OCI-LY1 (cell line): ENCODE measurements at regions not wholly inside any gene's neighbourhood (a gene's known extent, or its start where the extent isn't known, plus 50 kb on each side); places are given as distances from the start of the nearest gene placed in this dataset.

Experiments used
- H2AFZ ChIP-seq: fragments of 200-600 bp; sonication (generic), shearing (Covaris generic); 2 replicates; pipeline ENCODE4 v1.6.0; 2014; ENCODE audit warnings: antibody characterized with exemption, mild to moderate bottlenecking, low read length
- H3F3A ChIP-seq: fragments of 200-600 bp; sonication (generic), shearing (Covaris generic); 2 replicates; pipeline ENCODE4 v1.6.0; 2014; ENCODE audit warnings: mild to moderate bottlenecking, antibody characterized with exemption, low read length, moderate library complexity; ENCODE audit not compliant: insufficient read depth
- H3K27ac ChIP-seq: fragments of 200-600 bp; sonication (generic); 2 replicates; pipeline ENCODE4 v1.5.1; 2014; ENCODE audit warnings: low read length, mixed run types, mild to moderate bottlenecking, low read depth; ENCODE audit not compliant: poor library complexity, severe bottlenecking
- H3K27me3 ChIP-seq: fragments of 200-600 bp; sonication (generic); 2 replicates; pipeline ENCODE4 v1.6.0; 2014; ENCODE audit warnings: antibody characterized with exemption, mild to moderate bottlenecking, low read length, moderate library complexity; ENCODE audit not compliant: insufficient read depth
- H3K36me3 ChIP-seq: fragments of 200-600 bp; sonication (generic); 2 replicates; pipeline ENCODE4 v1.6.1; 2014; ENCODE audit warnings: mild to moderate bottlenecking, antibody characterized with exemption, low read length, moderate library complexity, mixed read lengths; ENCODE audit not compliant: insufficient read depth
- H3K4me1 ChIP-seq: fragments of 200-600 bp; sonication (generic); 2 replicates; pipeline ENCODE4 v1.5.1; 2014; ENCODE audit warnings: mild to moderate bottlenecking, low read length, moderate library complexity; ENCODE audit not compliant: insufficient read depth, severe bottlenecking
- H3K4me2 ChIP-seq: fragments of 200-600 bp; sonication (generic), shearing (Covaris generic); 2 replicates; pipeline ENCODE4 v1.6.1; 2014; ENCODE audit warnings: low read length
- H3K4me3 ChIP-seq: fragments of 200-600 bp; sonication (generic); 2 replicates; pipeline ENCODE4 v1.5.1; 2014; ENCODE audit warnings: low read length, low read depth, mild to moderate bottlenecking, mixed read lengths; ENCODE audit not compliant: poor library complexity, severe bottlenecking
- H3K79me2 ChIP-seq: fragments of 200-600 bp; shearing (Covaris generic); 2 replicates; pipeline ENCODE4 v1.6.1; 2016; ENCODE audit warnings: mixed run types, low read length, mixed read lengths; ENCODE audit not compliant: insufficient read depth
- H3K9ac ChIP-seq: fragments of 200-600 bp; sonication (generic), shearing (Covaris generic); 2 replicates; pipeline ENCODE4 v1.6.1; 2014; ENCODE audit warnings: mild to moderate bottlenecking, low read length, mixed read lengths
- H3K9me2 ChIP-seq: fragments of 200-600 bp; sonication (generic), shearing (Covaris generic); 2 replicates; pipeline ENCODE4 v1.6.1; 2014; ENCODE audit warnings: low read depth, mild to moderate bottlenecking, low read length, mixed read lengths
- H3K9me3 ChIP-seq: fragments of 200-600 bp; shearing (Covaris generic); 2 replicates; pipeline ENCODE4 v1.6.1; 2014; ENCODE audit warnings: low read length, mixed read lengths
- H4K20me1 ChIP-seq: fragments of 200-600 bp; sonication (generic), shearing (Covaris generic); 2 replicates; pipeline ENCODE4 v1.6.0; 2016; ENCODE audit warnings: mild to moderate bottlenecking, low read length; ENCODE audit not compliant: insufficient read depth
- CTCF ChIP-seq: fragments of 200-600 bp; sonication (generic), shearing (Covaris generic); IDR thresholded peaks from 2 replicates; pipeline ENCODE4 v1.5.1; 2017; ENCODE audit warnings: mild to moderate bottlenecking, antibody characterized with exemption, low read length, moderate library complexity, mixed read lengths
- EZH2 ChIP-seq: fragments of 200-600 bp; sonication (generic), shearing (Covaris generic); IDR thresholded peaks from 2 replicates; pipeline ENCODE4 v1.8.0; 2017; ENCODE audit warnings: borderline replicate concordance, mixed run types, mild to moderate bottlenecking, antibody characterized with exemption, low read length, moderate library complexity, mixed read lengths

GRCh38 chr3:105157766-105158085, 209.0 kb upstream of the ALCAM start:
- H3K36me3 ChIP-seq = no peaks in the 10 kb centered on the region
- no peaks in the 10 kb centered on the region for H3K79me2 ChIP-seq
- no peaks in the 10 kb centered on the region for H3K4me1 ChIP-seq
- H3K27me3 ChIP-seq = no peaks in the 10 kb centered on the region
- no peak overlapping the region for H3K9ac ChIP-seq
- no peak overlapping the region for H3K4me2 ChIP-seq
- H3K27ac ChIP-seq = no peak overlapping the region
- no peaks in the 10 kb centered on the region for H3F3A ChIP-seq
- no peak for TF ChIP-seq CTCF
- TF ChIP-seq EZH2 = no peak
- H3K4me3 ChIP-seq = no peak overlapping the region
- no peak overlapping the region for H2AFZ ChIP-seq
- no peaks in the 10 kb centered on the region for H3K9me3 ChIP-seq
- H3K9me2 ChIP-seq = no peaks in the 10 kb centered on the region
- H4K20me1 ChIP-seq = no peaks in the 10 kb centered on the region

DNA sequence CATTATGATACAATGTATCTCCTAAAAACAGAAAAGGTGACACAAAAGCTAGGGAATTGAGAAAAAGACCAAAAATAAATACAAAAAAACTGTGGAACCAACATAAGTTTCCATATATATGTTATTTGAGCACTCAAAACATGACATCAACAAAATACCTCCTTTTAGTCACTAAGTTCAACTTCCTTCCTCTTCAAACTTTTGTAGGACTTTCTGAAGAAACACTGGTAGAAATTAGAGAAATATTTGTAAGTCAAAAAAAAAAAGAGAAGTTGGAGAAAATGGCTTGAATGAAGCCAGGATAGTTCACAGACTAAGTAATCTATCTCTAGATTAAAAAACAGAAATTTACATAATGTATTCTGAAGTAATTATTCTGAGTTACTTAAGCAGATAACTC, 208.4 kb upstream of the ALCAM start:
- Histone ChIP-seq H3K36me3 (no peaks in the 10 kb centered on the region), H3K9me2 (no peaks in the 10 kb centered on the region), H3K9me3 (no peaks in the 10 kb centered on the region), H3K27me3 (no peaks in the 10 kb centered on the region), H3K4me1 (no peaks in the 10 kb centered on the region), H2AFZ (no peak overlapping the region), H3K79me2 (no peaks in the 10 kb centered on the region), H4K20me1 (no peaks in the 10 kb centered on the region), H3K9ac (no peak overlapping the region), H3F3A (no peaks in the 10 kb centered on the region), H3K4me2 (no peak overlapping the region), H3K4me3 (no peak overlapping the region), H3K27ac (no peak overlapping the region)
- no peak for TF ChIP-seq EZH2

GRCh38 chr3:105162448-105162847, 204.3 kb upstream of the ALCAM start:
- no peak for TF ChIP-seq CTCF
- TF ChIP-seq EZH2 = no peak

DNA sequence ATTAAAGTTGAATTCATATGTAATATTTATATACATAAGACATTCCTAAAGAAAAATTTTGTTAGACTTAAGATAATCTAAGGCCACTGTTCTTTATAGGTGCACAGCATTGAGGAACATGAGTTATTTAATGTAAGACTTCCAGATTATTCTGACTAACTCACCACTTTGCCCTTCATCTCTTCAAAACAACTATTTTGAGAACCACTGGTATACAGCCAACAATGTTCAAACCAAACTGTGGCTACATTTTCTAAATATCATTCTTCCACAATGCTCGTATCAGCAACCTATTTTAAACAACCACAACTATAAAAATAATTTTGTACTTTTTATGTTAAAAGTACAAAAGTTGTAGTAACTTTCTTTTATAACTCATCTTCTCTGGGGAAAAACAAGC, 199.8 kb upstream of the ALCAM start:
- Histone ChIP-seq H3K4me3 (no peak overlapping the region), H3K27me3 (no peaks in the 10 kb centered on the region), H3K4me2 (no peak overlapping the region), H3K27ac (no peak overlapping the region), H3K4me1 (no peaks in the 10 kb centered on the region), H4K20me1 (no peaks in the 10 kb centered on the region), H2AFZ (no peak overlapping the region), H3F3A (no peaks in the 10 kb centered on the region), H3K9me3 (no peaks in the 10 kb centered on the region), H3K36me3 (no peaks in the 10 kb centered on the region), H3K79me2 (no peaks in the 10 kb centered on the region), H3K9me2 (no peaks in the 10 kb centered on the region), H3K9ac (no peak overlapping the region)
- TF ChIP-seq EZH2 = no peak

More at GRCh38 chr3:105162448-105162847, 204.3 kb upstream of the ALCAM start:
- H3K9ac ChIP-seq = no peak overlapping the region
- no peaks in the 10 kb centered on the region for H3K36me3 ChIP-seq
- no peaks in the 10 kb centered on the region for H3F3A ChIP-seq
- no peaks in the 10 kb centered on the region for H3K9me3 ChIP-seq
- H3K9me2 ChIP-seq = no peaks in the 10 kb centered on the region
- no peaks in the 10 kb centered on the region for H3K27me3 ChIP-seq
- H3K27ac ChIP-seq = no peak overlapping the region
- no peak overlapping the region for H3K4me2 ChIP-seq
- H2AFZ ChIP-seq = no peak overlapping the region
- H4K20me1 ChIP-seq = no peaks in the 10 kb centered on the region
- H3K79me2 ChIP-seq = no peaks in the 10 kb centered on the region
- no peaks in the 10 kb centered on the region for H3K4me1 ChIP-seq
- no peak overlapping the region for H3K4me3 ChIP-seq
